Activated CD4-positive, alpha-beta T cell treated with anti-CD3 and anti-CD28 coated beads, Interleukin-2, amount 10 ng/mL, durations not matched to agents 7 days and 5 days (primary cell): ENCODE measurements at regions not wholly inside any gene's neighbourhood (a gene's known extent, or its start where the extent isn't known, plus 50 kb on each side); places are given as distances from the start of the nearest gene placed in this dataset.
"Not testable (repeated sequence)": the region's sequence is repeated elsewhere in the genome, so short reads cannot be mapped to it uniquely, and the experiment has no call there.

Experiments
- CTCF ChIA-PET: fragments of 350-600 bp; sonication (Branson Sonifier 250); formaldehyde crosslinking; loops from one replicate; lab custom pipeline; 2021; ENCODE audit warnings: antibody characterized with exemption; lab: Charles Lee
- POLR2A ChIA-PET: fragments of 350-600 bp; sonication (Branson Sonifier 250); formaldehyde crosslinking; loops from one replicate; lab custom pipeline; 2021; ENCODE audit warnings: antibody characterized with exemption; lab: Charles Lee
- DNase-seq: peaks from one replicate; pipeline ENCODE4 v3.0.0-alpha.2; 2020
- H3K27ac Mint-ChIP-seq: one replicate; pipeline ENCODE4 v1.8.0; 2021; ENCODE audit warnings: mild to moderate bottlenecking, moderate library complexity, mixed read lengths
- H3K27me3 Mint-ChIP-seq: one replicate; pipeline ENCODE4 v1.8.0; 2021; ENCODE audit warnings: mixed read lengths
- H3K36me3 Mint-ChIP-seq: one replicate; pipeline ENCODE4 v1.8.0; 2021; ENCODE audit warnings: low read depth, mixed read lengths
- H3K4me1 Mint-ChIP-seq: one replicate; pipeline ENCODE4 v1.8.0; 2021; ENCODE audit warnings: mixed read lengths
- H3K4me3 Mint-ChIP-seq: one replicate; pipeline ENCODE4 v1.8.0; 2021; ENCODE audit warnings: mild to moderate bottlenecking, moderate library complexity, mixed read lengths
- H3K9me3 Mint-ChIP-seq: one replicate; pipeline ENCODE4 v1.8.0; 2021; ENCODE audit warnings: mixed read lengths

- Mint-ChIP-seq H3K4me3 (no peak overlapping the region), H3K27ac (peak overlapping the region; percentile 5), H3K36me3 (no peaks in the 10 kb centered on the region), H3K27me3 (no peaks in the 10 kb centered on the region), H3K4me1 (no peaks in the 10 kb centered on the region), H3K9me3 (no peaks in the 10 kb centered on the region)
- POLR2A ChIA-PET = no interaction called here
- DNase-seq = no peak
- CTCF ChIA-PET = interaction anchor here (0.7 kb wide), 1 partner anchor 9 kb away, joined by 3 read pairs; no protein-coding TSS in a partner anchor
Observed at GRCh38 chr6:37078814-37079213, 73.4 kb downstream of the FGD2 start.

- Mint-ChIP-seq H3K4me1 (no peaks in the 10 kb centered on the region), H3K36me3 (no peaks in the 10 kb centered on the region), H3K4me3 (no peak overlapping the region), H3K9me3 (no peaks in the 10 kb centered on the region), H3K27me3 (no peaks in the 10 kb centered on the region), H3K27ac (no peak overlapping the region)
- DNase-seq = no peak
- CTCF ChIA-PET = no interaction called here
- POLR2A ChIA-PET = interaction anchor here (0.6 kb wide), 1 partner anchor 22 kb away, joined by 3 read pairs; no protein-coding TSS in a partner anchor
Observed at GRCh38 chr6:37081042-37081607, 75.7 kb downstream of the FGD2 start.

- ChIA-PET POLR2A (no interaction called here), CTCF (interaction anchor here (0.7 to 2.3 kb wide), 5 partner anchors 11 to 127 kb away, joined by 3 to 7 read pairs (median 4); no protein-coding TSS in a partner anchor)
- no peak for DNase-seq
- Mint-ChIP-seq H3K36me3 (no peaks in the 10 kb centered on the region), H3K9me3 (no peaks in the 10 kb centered on the region), H3K27ac (no peak overlapping the region), H3K4me1 (no peaks in the 10 kb centered on the region), H3K4me3 (no peak overlapping the region), H3K27me3 (no peaks in the 10 kb centered on the region)
Observed at GRCh38 chr6:37082390-37083130, 77.1 kb downstream of the FGD2 start.

- Mint-ChIP-seq H3K36me3 (no peaks in the 10 kb centered on the region), H3K27me3 (no peaks in the 10 kb centered on the region), H3K27ac (peak overlapping the region; percentile 2), H3K4me1 (no peaks in the 10 kb centered on the region), H3K4me3 (no peak overlapping the region), H3K9me3 (no peaks in the 10 kb centered on the region)
- DNase-seq = no peak
- POLR2A ChIA-PET = no interaction called here
- CTCF ChIA-PET = interaction anchor here (0.9 to 2.7 kb wide), 6 partner anchors 12 to 66 kb away, joined by 3 to 11 read pairs (median 5); no protein-coding TSS in a partner anchor
Observed at GRCh38 chr6:37083243-37084138, 78.0 kb downstream of the FGD2 start.

GRCh38 chr6:37084665-37085064 lies 79.2 kb downstream of the FGD2 start:
- H3K4me1 Mint-ChIP-seq, POLR2A ChIA-PET: not testable (repeated sequence)
- CTCF ChIA-PET = interaction anchor here (1.2 to 2.7 kb wide), 3 partner anchors 13 to 33 kb away, joined by 4 to 11 read pairs (median 7); no protein-coding TSS in a partner anchor

GRCh38 chr6:37085198-37085597 lies 79.7 kb downstream of the FGD2 start:
- H3K27me3 Mint-ChIP-seq = no peaks in the 10 kb centered on the region
- CTCF ChIA-PET = interaction anchor here (1.2 to 2.7 kb wide), 2 partner anchors 12 to 34 kb away, joined by 4 to 11 read pairs; no protein-coding TSS in a partner anchor
- H3K27ac Mint-ChIP-seq = no peak overlapping the region
- H3K4me1 Mint-ChIP-seq = no peaks in the 10 kb centered on the region
- no peaks in the 10 kb centered on the region for H3K36me3 Mint-ChIP-seq
- DNase-seq = no peak
- POLR2A ChIA-PET = no interaction called here
- H3K9me3 Mint-ChIP-seq = no peaks in the 10 kb centered on the region
- no peak overlapping the region for H3K4me3 Mint-ChIP-seq

More at GRCh38 chr6:37084665-37085064, 79.2 kb downstream of the FGD2 start:
- DNase-seq, H3K27ac Mint-ChIP-seq, H3K4me3 Mint-ChIP-seq, H3K9me3 Mint-ChIP-seq, H3K36me3 Mint-ChIP-seq, H3K27me3 Mint-ChIP-seq: not testable (repeated sequence)

- Mint-ChIP-seq H3K27ac (no peak overlapping the region), H3K36me3 (no peaks in the 10 kb centered on the region)
- CTCF ChIA-PET = interaction anchor here (0.6 to 1.0 kb wide), 2 partner anchors 71 to 81 kb away, joined by 3 to 4 read pairs; no protein-coding TSS in a partner anchor
Observed at GRCh38 chr6:37088897-37089296, 81.1 kb upstream of the PIM1 start.

GRCh38 chr6:37089783-37090182 lies 80.2 kb upstream of the PIM1 start:
- H3K27me3 Mint-ChIP-seq = no peaks in the 10 kb centered on the region
- ChIA-PET CTCF (interaction anchor here (0.6 to 1.0 kb wide), 3 partner anchors 72 to 182 kb away, joined by 3 to 4 read pairs (median 4); no protein-coding TSS in a partner anchor), POLR2A (no interaction called here)
- DNase-seq = no peak
- H3K4me3 Mint-ChIP-seq = no peak overlapping the region
- H3K9me3 Mint-ChIP-seq = no peaks in the 10 kb centered on the region
- no peaks in the 10 kb centered on the region for H3K36me3 Mint-ChIP-seq
- H3K27ac Mint-ChIP-seq = no peak overlapping the region
- H3K4me1 Mint-ChIP-seq = peaks cover 11% of the 10 kb centered on the region

More at GRCh38 chr6:37088897-37089296, 81.1 kb upstream of the PIM1 start:
- POLR2A ChIA-PET = no interaction called here
- no peaks in the 10 kb centered on the region for H3K9me3 Mint-ChIP-seq
- H3K27me3 Mint-ChIP-seq = no peaks in the 10 kb centered on the region
- no peak overlapping the region for H3K4me3 Mint-ChIP-seq
- no peak for DNase-seq
- H3K4me1 Mint-ChIP-seq = peaks cover 7% of the 10 kb centered on the region

GRCh38 chr6:37091104-37091503 lies 78.8 kb upstream of the PIM1 start:
- DNase-seq, POLR2A ChIA-PET, H3K9me3 Mint-ChIP-seq, CTCF ChIA-PET, H3K27me3 Mint-ChIP-seq, H3K36me3 Mint-ChIP-seq, H3K4me3 Mint-ChIP-seq, H3K27ac Mint-ChIP-seq: not testable (repeated sequence)
- peaks cover 20% of the 10 kb centered on the region for H3K4me1 Mint-ChIP-seq

GRCh38 chr6:37091586-37091985 lies 78.4 kb upstream of the PIM1 start:
- CTCF ChIA-PET, H3K36me3 Mint-ChIP-seq, DNase-seq, H3K27me3 Mint-ChIP-seq, H3K27ac Mint-ChIP-seq, H3K4me3 Mint-ChIP-seq, POLR2A ChIA-PET, H3K9me3 Mint-ChIP-seq: not testable (repeated sequence)
- peaks cover 20% of the 10 kb centered on the region for H3K4me1 Mint-ChIP-seq

- DNase-seq = no peak
- H3K4me3 Mint-ChIP-seq = no peak overlapping the region
- CTCF ChIA-PET = interaction anchor here (1.2 kb wide), 2 partner anchors 9 to 47 kb away, joined by 3 read pairs; no protein-coding TSS in a partner anchor
- H3K9me3 Mint-ChIP-seq = no peaks in the 10 kb centered on the region
- no peak overlapping the region for H3K27ac Mint-ChIP-seq
- H3K36me3 Mint-ChIP-seq = no peaks in the 10 kb centered on the region
- peaks cover 20% of the 10 kb centered on the region for H3K4me1 Mint-ChIP-seq
- H3K27me3 Mint-ChIP-seq = peaks cover 2% of the 10 kb centered on the region
- POLR2A ChIA-PET = no interaction called here
Observed at GRCh38 chr6:37092923-37093727, 76.8 kb upstream of the PIM1 start.

- Mint-ChIP-seq H3K27me3 (peaks cover 2% of the 10 kb centered on the region), H3K27ac (no peak overlapping the region), H3K4me3 (no peak overlapping the region), H3K36me3 (no peaks in the 10 kb centered on the region), H3K9me3 (no peaks in the 10 kb centered on the region), H3K4me1 (peaks cover 20% of the 10 kb centered on the region)
- ChIA-PET CTCF (interaction anchor here (1.2 kb wide), 1 partner anchor 48 kb away, joined by 3 read pairs; no protein-coding TSS in a partner anchor), POLR2A (no interaction called here)
- DNase-seq = no peak
Observed at GRCh38 chr6:37093728-37094069, 76.3 kb upstream of the PIM1 start.
